B cell (primary cell): ENCODE measurements at regions not wholly inside any gene's neighbourhood (a gene's known extent, or its start where the extent isn't known, plus 50 kb on each side); places are given as distances from the start of the nearest gene placed in this dataset.

ENCODE experiments used
- ATAC-seq: fragments of 200-7000 bp; cut with Tn5 transposase; one replicate; pipeline ENCODE4 v1.10.0; 2021; ENCODE audit warnings: low read depth, mild to moderate bottlenecking, moderate number of reproducible peaks, moderate library complexity
- CTCF ChIA-PET: fragments of 350-600 bp; sonication (Branson Sonifier 250); formaldehyde crosslinking; loops from one replicate; lab custom pipeline; 2021; ENCODE audit warnings: antibody characterized with exemption, inconsistent platforms; lab: Charles Lee
- POLR2A ChIA-PET: fragments of 350-600 bp; sonication (Branson Sonifier 250); formaldehyde crosslinking; loops from one replicate; lab custom pipeline; 2021; ENCODE audit warnings: antibody characterized with exemption; lab: Charles Lee
- DNase-seq: peaks from one replicate; pipeline ENCODE4 v3.0.0; 2013
- H2AFZ ChIP-seq: 2 replicates; pipeline ENCODE4 v1.6.1; 2012; ENCODE audit warnings: mild to moderate bottlenecking, low read depth, low read length; ENCODE audit not compliant: insufficient read depth, poor library complexity, severe bottlenecking
- H3K27ac ChIP-seq, 2 donors: 1 replicate in 1 of 2; 2 replicates in 1 of 2; pipeline ENCODE4 v1.5.1; 2012 to 2013; ENCODE audit warnings: low read length in 2 of 2, mild to moderate bottlenecking in 2 of 2, moderate library complexity in 1 of 2
- H3K27me3 ChIP-seq, 4 experiments: fragments of 200-600 bp in 1 of 4; sonication (generic) in 1 of 4; replicated peaks in 1 of 4; 1 replicate in 2 of 4; 2 replicates in 2 of 4; pipeline versions ENCODE4 v1.6.1 to v1.7.0; 2013 to 2016; ENCODE audit warnings: low read length in 3 of 4, mild to moderate bottlenecking in 2 of 4, mixed read lengths in 1 of 4, moderate library complexity in 1 of 4; ENCODE audit not compliant: insufficient read depth in 4 of 4, control insufficient read depth in 3 of 4; ENCODE audit errors: control extremely low read depth in 1 of 4
- H3K36me3 ChIP-seq, 2 experiments: replicated peaks in 1 of 2; 1 replicate in 1 of 2; 2 replicates in 1 of 2; pipeline versions ENCODE4 v1.6.1 to v1.7.1; 2013; ENCODE audit warnings: low read length in 1 of 2; ENCODE audit not compliant: insufficient read depth in 2 of 2, control insufficient read depth in 1 of 2; ENCODE audit errors: control extremely low read depth in 1 of 2, extremely low read depth in 1 of 2
- H3K4me1 ChIP-seq, 2 donors: fragments of 200-600 bp in 1 of 2; sonication (generic) in 1 of 2; 1 replicate in 1 of 2; 2 replicates in 1 of 2; pipeline versions ENCODE4 v1.5.1 to v1.6.1; 2013 to 2017; ENCODE audit warnings: low read length in 2 of 2; ENCODE audit not compliant: control insufficient read depth in 2 of 2, insufficient read depth in 2 of 2
- H3K4me2 ChIP-seq: replicated peaks from 2 replicates; pipeline ENCODE3; 2012; ENCODE audit warnings: mild to moderate bottlenecking, low read depth, low read length; ENCODE audit not compliant: poor library complexity, severe bottlenecking
- H3K4me3 ChIP-seq, 5 experiments: fragments of 200-600 bp in 1 of 5; sonication (generic) in 1 of 5; 1 replicate in 3 of 5; 2 replicates in 2 of 5; pipeline versions ENCODE4 v1.5.1 to v1.7.0; 2011 to 2016; ENCODE audit warnings: low read length in 4 of 5, mild to moderate bottlenecking in 4 of 5, low read depth in 2 of 5, control low read depth in 1 of 5, moderate library complexity in 1 of 5; ENCODE audit not compliant: insufficient read depth in 1 of 5; ENCODE audit errors: control extremely low read depth in 1 of 5, extremely low read depth in 1 of 5
- H3K79me2 ChIP-seq: fragments of 200-600 bp; sonication (generic); one replicate; pipeline ENCODE4 v1.6.0; 2016; ENCODE audit warnings: low read length; ENCODE audit not compliant: control insufficient read depth, insufficient read depth
- H3K9ac ChIP-seq: fragments of 200-600 bp; sonication (generic); 2 replicates; pipeline ENCODE4 v1.6.1; 2017; ENCODE audit warnings: mild to moderate bottlenecking, low read length, moderate library complexity
- H3K9me3 ChIP-seq, 3 donors: one replicate each; pipeline versions ENCODE4 v1.6.1 to v1.7.1; 2013; ENCODE audit warnings: low read length in 2 of 3; ENCODE audit not compliant: control insufficient read depth in 2 of 3, insufficient read depth in 1 of 3; ENCODE audit errors: control extremely low read depth in 1 of 3
- H4K20me1 ChIP-seq: 2 replicates; pipeline ENCODE4 v1.6.0; 2012; ENCODE audit warnings: mild to moderate bottlenecking, low read length; ENCODE audit not compliant: insufficient read depth, control insufficient read depth, poor library complexity, severe bottlenecking
- H3K27ac Mint-ChIP-seq: one replicate; pipeline ENCODE4 v1.8.0; 2021; ENCODE audit warnings: mixed read lengths
- H3K27me3 Mint-ChIP-seq: one replicate; pipeline ENCODE4 v1.8.0; 2021; ENCODE audit warnings: mixed read lengths
- H3K4me1 Mint-ChIP-seq: one replicate; pipeline ENCODE4 v1.8.0; 2021; ENCODE audit warnings: mixed read lengths
- H3K4me3 Mint-ChIP-seq: one replicate; pipeline ENCODE4 v1.8.0; 2021; ENCODE audit warnings: mixed read lengths
- H3K9me3 Mint-ChIP-seq: one replicate; pipeline ENCODE4 v1.8.0; 2022; ENCODE audit warnings: mixed read lengths; ENCODE audit not compliant: insufficient read depth
- EZH2 ChIP-seq: IDR thresholded peaks from 2 replicates; pipeline ENCODE4 v1.6.1; 2012; ENCODE audit warnings: borderline replicate concordance, low read depth, mild to moderate bottlenecking, moderate library complexity, low read length; ENCODE audit not compliant: insufficient read depth, poor library complexity, severe bottlenecking
- WGBS: methylation state at CpG from one replicate; pipeline ENCODE4 v1.1.5; 2013; ENCODE audit warnings: missing lambda C conversion rate; ENCODE audit not compliant: insufficient coverage; 5-methylcytosine and 5-hydroxymethylcytosine counted together
- intact Hi-C: fragments of 100-400 bp; cut with micrococcal nuclease; formaldehyde crosslinking; loops from one replicate; pipeline ENCODE4 v1.10.0; 2022
- TF ChIP-seq, protein P1 (sequence below): fragments of 200-600 bp; IDR thresholded peaks from one replicate; pipeline ENCODE4 v1.8.0; 2022; ENCODE audit warnings: antibody characterized with exemption, mild to moderate bottlenecking

DNA sequence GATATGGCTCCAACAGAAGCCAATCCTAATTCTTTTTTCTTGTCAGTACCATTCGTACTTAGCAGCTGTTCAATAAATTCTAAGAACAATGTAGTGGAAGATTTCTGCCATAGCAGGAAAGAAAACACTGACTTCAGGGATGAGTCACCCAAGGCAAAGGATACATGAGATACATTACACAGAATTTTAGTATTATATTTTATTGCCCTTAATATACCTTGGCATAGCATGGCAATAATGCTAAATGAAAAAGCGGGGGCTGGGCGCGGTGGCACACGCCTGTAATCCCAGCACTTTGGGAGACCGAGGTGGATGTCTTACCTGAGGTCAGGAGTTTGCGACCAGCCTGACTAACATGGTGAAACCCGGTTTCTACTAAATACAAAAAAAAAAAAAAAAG, 619.1 kb upstream of the DAB2 start:
- peaks cover 3 to 17% of the 10 kb centered on the region in 2 donors for H3K4me1 ChIP-seq
- H3K4me1 Mint-ChIP-seq, result peaks cover 20% of the 10 kb centered on the region
- no peak overlapping the region for H3K4me3 ChIP-seq
- intact Hi-C loops, result no loop called here
- no peak overlapping the region for H3K27ac Mint-ChIP-seq
- H3K4me3 Mint-ChIP-seq, result no peak overlapping the region
- H3K4me2 ChIP-seq, result no peak overlapping the region
- H3K27ac ChIP-seq, result no peak overlapping the region
- H3K9ac ChIP-seq, result no peak overlapping the region
- H2AFZ ChIP-seq, result no peak overlapping the region
- no peak for TF ChIP-seq EZH2
- TF ChIP-seq, protein P1, sequence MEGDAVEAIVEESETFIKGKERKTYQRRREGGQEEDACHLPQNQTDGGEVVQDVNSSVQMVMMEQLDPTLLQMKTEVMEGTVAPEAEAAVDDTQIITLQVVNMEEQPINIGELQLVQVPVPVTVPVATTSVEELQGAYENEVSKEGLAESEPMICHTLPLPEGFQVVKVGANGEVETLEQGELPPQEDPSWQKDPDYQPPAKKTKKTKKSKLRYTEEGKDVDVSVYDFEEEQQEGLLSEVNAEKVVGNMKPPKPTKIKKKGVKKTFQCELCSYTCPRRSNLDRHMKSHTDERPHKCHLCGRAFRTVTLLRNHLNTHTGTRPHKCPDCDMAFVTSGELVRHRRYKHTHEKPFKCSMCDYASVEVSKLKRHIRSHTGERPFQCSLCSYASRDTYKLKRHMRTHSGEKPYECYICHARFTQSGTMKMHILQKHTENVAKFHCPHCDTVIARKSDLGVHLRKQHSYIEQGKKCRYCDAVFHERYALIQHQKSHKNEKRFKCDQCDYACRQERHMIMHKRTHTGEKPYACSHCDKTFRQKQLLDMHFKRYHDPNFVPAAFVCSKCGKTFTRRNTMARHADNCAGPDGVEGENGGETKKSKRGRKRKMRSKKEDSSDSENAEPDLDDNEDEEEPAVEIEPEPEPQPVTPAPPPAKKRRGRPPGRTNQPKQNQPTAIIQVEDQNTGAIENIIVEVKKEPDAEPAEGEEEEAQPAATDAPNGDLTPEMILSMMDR, result no peak
- H3K9me3 ChIP-seq, result peaks cover 0 to 4% (median 0%) of the 10 kb centered on the region in 3 donors
- no peaks in the 10 kb centered on the region for H4K20me1 ChIP-seq
- no peaks in the 10 kb centered on the region for H3K79me2 ChIP-seq
- ChIA-PET CTCF (interaction anchor here (1.2 kb wide), 1 partner anchor 23 kb away, joined by 4 read pairs; no protein-coding TSS in a partner anchor), POLR2A (interaction anchor here (0.7 kb wide), 1 partner anchor 791 kb away, joined by 3 read pairs; the partner anchor contains the start of gene RPL37)
- no peaks in the 10 kb centered on the region for H3K27me3 ChIP-seq
- no peak for DNase-seq
- ATAC-seq, result no peak
- no peaks in the 10 kb centered on the region for H3K36me3 ChIP-seq
- no peaks in the 10 kb centered on the region for H3K27me3 Mint-ChIP-seq
- no peaks in the 10 kb centered on the region for H3K9me3 Mint-ChIP-seq
- WGBS, result 100% methylated on average over 5 of the region's 8 CpGs

DNA sequence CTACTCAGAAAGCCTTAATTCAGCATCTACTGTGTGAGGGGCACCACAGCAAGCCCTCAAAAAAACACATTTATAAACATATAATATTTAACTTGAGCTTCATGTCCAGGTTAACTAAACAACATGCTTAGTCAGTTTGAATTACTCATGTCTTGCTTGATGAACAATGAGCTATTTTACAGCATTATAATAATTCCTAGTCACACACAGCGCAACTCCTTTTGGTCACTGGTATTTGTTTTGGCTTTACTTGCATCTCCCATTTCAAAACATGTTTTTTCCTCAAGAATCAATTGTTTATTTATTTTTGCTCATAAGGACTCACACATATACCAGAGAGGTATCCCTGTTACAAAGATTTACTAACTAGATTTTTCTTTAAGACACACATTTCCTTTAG, 616.7 kb upstream of the DAB2 start:
- CTCF ChIA-PET, result no interaction called here
- no peaks in the 10 kb centered on the region for H3K36me3 ChIP-seq
- intact Hi-C loops, result no loop called here
- ATAC-seq (no peak), DNase-seq (no peak)
- POLR2A ChIA-PET, result no interaction called here
- no peaks in the 10 kb centered on the region for H4K20me1 ChIP-seq
- Mint-ChIP-seq H3K4me3 (no peak overlapping the region), H3K27me3 (no peaks in the 10 kb centered on the region), H3K9me3 (no peaks in the 10 kb centered on the region), H3K4me1 (peaks cover 19% of the 10 kb centered on the region), H3K27ac (no peak overlapping the region)
- no peaks in the 10 kb centered on the region for H3K9me3 ChIP-seq
- H3K27me3 ChIP-seq, result no peaks in the 10 kb centered on the region
- no peak overlapping the region for H3K4me3 ChIP-seq
- H3K4me1 ChIP-seq, result peaks cover 3 to 16% of the 10 kb centered on the region in 2 donors
- H3K4me2 ChIP-seq, result no peak overlapping the region
- H3K79me2 ChIP-seq, result no peaks in the 10 kb centered on the region
- no peak overlapping the region for H3K9ac ChIP-seq
- no peak overlapping the region for H2AFZ ChIP-seq
- TF ChIP-seq EZH2, result no peak
- TF ChIP-seq, protein P1, result no peak
- no peak overlapping the region for H3K27ac ChIP-seq
- WGBS, result no CpG with 5 or more reads among the region's 1 CpG
